Body of pancreas (tissue), 4 donors: ENCODE measurements at regions not wholly inside any gene's neighbourhood (a gene's known extent, or its start where the extent isn't known, plus 50 kb on each side); places are given as distances from the start of the nearest gene placed in this dataset.

Source experiments
- POLR2A ChIP-seq, 3 donors: fragments of 450-650 bp; IDR thresholded peaks; one replicate each; pipeline ENCODE4 v1.6.1; 2016; ENCODE audit warnings: antibody characterized with exemption in 3 of 3, mild to moderate bottlenecking in 2 of 3
- TF ChIP-seq, protein P1 (sequence below), 7 experiments: fragments of 450-650 bp in 4 of 7; fragments of 200-600 bp in 3 of 7; sonication (generic) in 3 of 7; IDR thresholded peaks; one replicate each; pipeline ENCODE4 v1.5.1; 2016 to 2019; ENCODE audit warnings: antibody characterized with exemption in 7 of 7

DNA sequence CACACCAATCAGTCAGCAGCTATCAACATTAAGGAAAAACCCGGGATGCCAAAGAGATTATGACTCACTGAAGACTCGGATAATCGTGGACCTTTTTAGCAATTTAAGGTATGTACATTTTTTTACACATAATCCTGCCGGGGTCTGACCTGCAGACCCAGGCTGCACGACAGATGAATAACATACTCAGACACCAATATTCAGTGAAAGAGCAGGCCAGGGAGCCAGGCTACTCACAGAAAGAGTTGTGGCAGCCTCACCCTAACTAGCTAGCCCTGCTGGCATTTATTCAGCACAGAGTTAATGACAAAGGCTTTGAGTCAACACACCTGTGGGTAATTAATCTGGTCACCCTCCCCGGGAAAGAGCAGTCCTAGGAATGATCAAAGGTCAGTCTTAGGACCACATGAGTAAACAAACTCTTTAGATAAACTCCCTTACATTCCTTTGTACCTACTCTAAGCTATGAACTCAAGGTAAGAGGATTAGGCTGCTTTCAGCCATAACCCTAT lies 727.5 kb downstream of the TBL1XR1 start:
- TF ChIP-seq, protein P1, sequence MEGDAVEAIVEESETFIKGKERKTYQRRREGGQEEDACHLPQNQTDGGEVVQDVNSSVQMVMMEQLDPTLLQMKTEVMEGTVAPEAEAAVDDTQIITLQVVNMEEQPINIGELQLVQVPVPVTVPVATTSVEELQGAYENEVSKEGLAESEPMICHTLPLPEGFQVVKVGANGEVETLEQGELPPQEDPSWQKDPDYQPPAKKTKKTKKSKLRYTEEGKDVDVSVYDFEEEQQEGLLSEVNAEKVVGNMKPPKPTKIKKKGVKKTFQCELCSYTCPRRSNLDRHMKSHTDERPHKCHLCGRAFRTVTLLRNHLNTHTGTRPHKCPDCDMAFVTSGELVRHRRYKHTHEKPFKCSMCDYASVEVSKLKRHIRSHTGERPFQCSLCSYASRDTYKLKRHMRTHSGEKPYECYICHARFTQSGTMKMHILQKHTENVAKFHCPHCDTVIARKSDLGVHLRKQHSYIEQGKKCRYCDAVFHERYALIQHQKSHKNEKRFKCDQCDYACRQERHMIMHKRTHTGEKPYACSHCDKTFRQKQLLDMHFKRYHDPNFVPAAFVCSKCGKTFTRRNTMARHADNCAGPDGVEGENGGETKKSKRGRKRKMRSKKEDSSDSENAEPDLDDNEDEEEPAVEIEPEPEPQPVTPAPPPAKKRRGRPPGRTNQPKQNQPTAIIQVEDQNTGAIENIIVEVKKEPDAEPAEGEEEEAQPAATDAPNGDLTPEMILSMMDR (IDR thresholded peaks at IDR 0.05) = no peak
- TF ChIP-seq POLR2A (IDR thresholded peaks at IDR 0.05) = no peak
